Thyroid gland (tissue), 4 donors: ENCODE measurements at regions not wholly inside any gene's neighbourhood (a gene's known extent, or its start where the extent isn't known, plus 50 kb on each side); places are given as distances from the start of the nearest gene placed in this dataset.

Source experiments
- DNase-seq, 2 donors: peaks; one replicate each; pipeline ENCODE4 v3.0.0-alpha.2; 2019
- H3K27ac ChIP-seq, 3 donors: fragments of 200-600 bp; sonication (generic); 1 replicate in 2 of 3; 2 replicates in 1 of 3; pipeline ENCODE4 v1.5.1; 2016 to 2019; ENCODE audit warnings: mild to moderate bottlenecking in 1 of 3, moderate library complexity in 1 of 3
- H3K27me3 ChIP-seq: fragments of 200-600 bp; sonication (generic); one replicate; pipeline ENCODE4 v1.5.1; 2019
- H3K36me3 ChIP-seq, 2 donors: fragments of 200-600 bp; sonication (generic); one replicate each; pipeline ENCODE4 v1.5.1; 2016 to 2019
- H3K4me1 ChIP-seq, 2 donors: fragments of 200-600 bp; sonication (generic); one replicate each; pipeline ENCODE4 v1.5.1; 2017 to 2019
- H3K4me3 ChIP-seq, 3 donors: fragments of 200-600 bp; sonication (generic); replicated peaks in 1 of 3; 1 replicate in 2 of 3; 2 replicates in 1 of 3; pipeline ENCODE4 v1.5.1; 2016; ENCODE audit warnings: mild to moderate bottlenecking in 1 of 3
- H3K9me3 ChIP-seq: fragments of 200-600 bp; sonication (generic); one replicate; pipeline ENCODE4 v1.5.1; 2017
- POLR2A ChIP-seq, 2 donors: fragments of 450-650 bp; IDR thresholded peaks; one replicate each; pipeline ENCODE4 v1.6.1; 2017; ENCODE audit warnings: antibody characterized with exemption in 2 of 2, mild to moderate bottlenecking in 2 of 2, moderate library complexity in 1 of 2
- WGBS, 2 donors: methylation state at CpG; one replicate each; pipeline ENCODE4 v1.1.5; 2017; 5-methylcytosine and 5-hydroxymethylcytosine counted together
- intact Hi-C: fragments of 100-400 bp; cut with DNase I; formaldehyde crosslinking; loops from one replicate; pipeline ENCODE4 v1.15.1; 2023
- TF ChIP-seq, protein P1 (sequence below), 6 experiments: fragments of 200-600 bp in 3 of 6; fragments of 450-650 bp in 3 of 6; sonication (generic) in 3 of 6; IDR thresholded peaks; one replicate each; pipeline ENCODE4 v1.5.1; 2016 to 2019; ENCODE audit warnings: antibody characterized with exemption in 6 of 6, mild to moderate bottlenecking in 2 of 6, inconsistent platforms in 1 of 6, moderate library complexity in 1 of 6

DNA sequence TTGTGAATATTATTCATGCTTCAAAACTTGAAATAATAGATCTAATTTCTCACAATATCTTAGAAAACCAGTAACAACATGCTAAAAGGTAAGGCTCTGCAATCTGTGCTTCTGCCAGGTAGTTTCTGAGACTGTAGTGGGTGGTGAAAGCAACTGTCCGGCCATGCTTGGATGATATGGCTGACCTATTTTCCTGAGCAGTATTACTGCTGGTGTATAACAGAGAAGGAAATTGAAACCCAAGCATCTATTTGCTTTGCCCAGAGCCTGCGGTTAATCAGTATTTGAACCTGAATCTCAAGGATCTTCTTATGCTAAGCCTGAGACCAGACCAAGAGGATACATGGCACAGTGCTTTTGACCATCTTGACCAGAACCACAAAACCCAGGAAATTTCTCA is 563.8 kb downstream of the COL12A1 start:
- Histone ChIP-seq H3K27ac (no peak overlapping the region), H3K4me3 (no peak overlapping the region), H3K27me3 (no peaks in the 10 kb centered on the region), H3K9me3 (no peaks in the 10 kb centered on the region), H3K36me3 (no peaks in the 10 kb centered on the region), H3K4me1 (no peaks in the 10 kb centered on the region)
- intact Hi-C loops: no loop called here
- no peak for DNase-seq
- TF ChIP-seq POLR2A (IDR thresholded peaks at IDR 0.05): no peak
- TF ChIP-seq, protein P1, sequence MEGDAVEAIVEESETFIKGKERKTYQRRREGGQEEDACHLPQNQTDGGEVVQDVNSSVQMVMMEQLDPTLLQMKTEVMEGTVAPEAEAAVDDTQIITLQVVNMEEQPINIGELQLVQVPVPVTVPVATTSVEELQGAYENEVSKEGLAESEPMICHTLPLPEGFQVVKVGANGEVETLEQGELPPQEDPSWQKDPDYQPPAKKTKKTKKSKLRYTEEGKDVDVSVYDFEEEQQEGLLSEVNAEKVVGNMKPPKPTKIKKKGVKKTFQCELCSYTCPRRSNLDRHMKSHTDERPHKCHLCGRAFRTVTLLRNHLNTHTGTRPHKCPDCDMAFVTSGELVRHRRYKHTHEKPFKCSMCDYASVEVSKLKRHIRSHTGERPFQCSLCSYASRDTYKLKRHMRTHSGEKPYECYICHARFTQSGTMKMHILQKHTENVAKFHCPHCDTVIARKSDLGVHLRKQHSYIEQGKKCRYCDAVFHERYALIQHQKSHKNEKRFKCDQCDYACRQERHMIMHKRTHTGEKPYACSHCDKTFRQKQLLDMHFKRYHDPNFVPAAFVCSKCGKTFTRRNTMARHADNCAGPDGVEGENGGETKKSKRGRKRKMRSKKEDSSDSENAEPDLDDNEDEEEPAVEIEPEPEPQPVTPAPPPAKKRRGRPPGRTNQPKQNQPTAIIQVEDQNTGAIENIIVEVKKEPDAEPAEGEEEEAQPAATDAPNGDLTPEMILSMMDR (IDR thresholded peaks at IDR 0.05): no peak
- 83 to 93% methylated on average over 2 of the region's 2 CpGs for WGBS, 2 donors

DNA sequence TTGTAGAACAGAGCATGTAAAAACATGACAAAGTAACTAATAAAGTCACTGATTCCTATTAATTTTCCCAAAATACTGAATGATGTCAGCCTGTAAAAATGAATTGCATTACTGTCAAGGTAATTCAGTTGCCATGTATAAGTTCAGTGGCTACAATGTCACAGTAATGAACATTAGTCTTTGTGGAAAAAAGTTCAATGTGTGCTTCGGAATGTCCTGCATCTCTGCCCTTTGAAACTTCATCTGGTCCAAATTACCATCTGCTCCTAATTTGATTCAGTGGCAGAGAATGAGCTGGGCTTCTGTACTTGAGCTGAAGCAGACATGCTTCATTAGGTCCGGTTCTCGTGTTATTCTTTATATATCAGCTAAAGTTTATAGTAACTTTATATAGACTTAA is 567.4 kb downstream of the COL12A1 start:
- Histone ChIP-seq H3K4me3 (no peak overlapping the region), H3K4me1 (no peaks in the 10 kb centered on the region), H3K27me3 (no peaks in the 10 kb centered on the region), H3K9me3 (no peaks in the 10 kb centered on the region), H3K36me3 (no peaks in the 10 kb centered on the region), H3K27ac (no peak overlapping the region)
- TF ChIP-seq, protein P1 (IDR thresholded peaks at IDR 0.05): no peak
- TF ChIP-seq POLR2A (IDR thresholded peaks at IDR 0.05): no peak
- intact Hi-C loops: no loop called here
- WGBS, 2 donors: 68 to 72% methylated on average over 3 of the region's 3 CpGs
- no peak for DNase-seq

DNA sequence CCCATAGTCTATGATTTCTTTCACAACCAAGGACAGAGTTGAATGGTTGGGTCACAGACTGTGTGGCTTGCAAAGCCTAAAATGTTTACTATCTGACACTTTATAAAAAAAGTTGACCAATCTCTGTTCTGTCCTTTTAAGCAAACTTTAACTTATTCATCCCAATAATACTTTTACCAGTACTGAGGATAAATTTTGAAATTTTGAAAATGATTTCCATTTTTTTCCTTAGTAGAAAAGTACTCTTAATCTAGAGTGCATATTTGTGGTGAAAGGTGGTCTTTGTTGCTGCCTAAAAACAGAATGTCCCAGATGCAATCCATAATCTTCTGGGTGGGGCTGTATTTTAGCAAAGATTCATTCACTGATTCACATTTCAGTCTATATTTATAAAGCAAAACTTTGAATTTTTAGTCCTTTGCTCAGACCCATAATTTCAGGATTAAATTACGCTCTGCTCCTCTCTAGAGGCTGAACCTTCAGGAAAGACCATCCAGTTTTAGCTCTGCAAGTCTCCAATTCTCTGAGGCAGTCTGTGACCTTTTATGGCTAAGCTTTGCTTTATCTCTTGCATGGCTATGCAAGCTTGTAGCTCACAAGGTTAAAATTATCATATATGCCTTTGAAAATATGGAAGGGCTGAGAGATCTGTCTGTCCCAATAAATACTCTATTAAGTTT is 573.5 kb downstream of the COL12A1 start:
- 92 to 94% methylated on average over 1 of the region's 1 CpG for WGBS, 2 donors
- H3K36me3 ChIP-seq: no peaks in the 10 kb centered on the region
- no peak overlapping the region for H3K4me3 ChIP-seq
- no peak overlapping the region for H3K27ac ChIP-seq
- no peaks in the 10 kb centered on the region for H3K27me3 ChIP-seq
- no peak for DNase-seq
- H3K9me3 ChIP-seq: no peaks in the 10 kb centered on the region
- TF ChIP-seq, protein P1 (IDR thresholded peaks at IDR 0.05): no peak
- TF ChIP-seq POLR2A (IDR thresholded peaks at IDR 0.05): no peak
- intact Hi-C loops: no loop called here
- H3K4me1 ChIP-seq: no peaks in the 10 kb centered on the region

DNA sequence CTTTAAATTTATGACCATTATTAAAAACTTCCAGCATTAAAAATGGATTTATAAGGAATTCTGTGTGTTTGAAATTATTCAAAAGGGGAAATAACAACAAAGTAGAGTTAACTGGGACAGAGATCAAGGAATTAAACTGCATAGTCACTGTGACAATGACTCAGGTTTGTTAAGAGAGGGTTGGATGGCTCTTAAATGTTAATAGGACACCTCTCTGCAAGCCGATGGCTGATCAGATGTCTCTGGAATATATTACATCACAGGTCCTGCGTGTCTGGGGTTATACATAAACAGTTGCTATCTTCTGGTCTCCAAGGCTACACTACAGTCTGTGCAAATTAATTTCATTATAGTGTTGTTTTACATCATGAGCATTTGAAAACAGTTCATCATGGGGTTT is 574.3 kb downstream of the COL12A1 start:
- H3K27me3 ChIP-seq: no peaks in the 10 kb centered on the region
- TF ChIP-seq POLR2A (IDR thresholded peaks at IDR 0.05): no peak
- TF ChIP-seq, protein P1 (IDR thresholded peaks at IDR 0.05): no peak
- intact Hi-C loops: no loop called here
- no peaks in the 10 kb centered on the region for H3K36me3 ChIP-seq
- H3K27ac ChIP-seq: no peak overlapping the region
- H3K9me3 ChIP-seq: no peaks in the 10 kb centered on the region
- no peak overlapping the region for H3K4me3 ChIP-seq
- 57 to 73% methylated on average over 2 of the region's 2 CpGs for WGBS, 2 donors
- no peak for DNase-seq
- no peaks in the 10 kb centered on the region for H3K4me1 ChIP-seq

DNA sequence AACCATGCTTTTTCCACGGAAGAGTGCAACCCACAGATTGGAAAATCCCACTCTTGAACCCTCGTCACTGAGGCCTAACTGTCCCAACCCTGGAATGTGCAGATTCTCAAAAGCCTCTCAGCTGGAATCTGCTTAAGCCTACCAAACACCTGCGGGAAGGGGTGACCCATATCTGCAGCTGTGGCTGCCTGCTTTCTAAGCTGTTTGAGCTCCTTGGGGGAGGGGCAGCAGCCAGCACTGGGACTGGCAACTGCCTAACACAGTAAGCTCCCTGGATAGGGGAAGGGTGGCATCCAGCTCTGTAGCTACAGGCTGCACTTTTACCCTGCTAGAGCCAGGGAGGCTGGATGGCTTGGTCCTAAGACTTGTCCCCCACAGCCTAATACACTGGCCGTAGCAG is 579.6 kb downstream of the COL12A1 start:
- TF ChIP-seq, protein P1 (IDR thresholded peaks at IDR 0.05): no peak
- no peak for TF ChIP-seq POLR2A (IDR thresholded peaks at IDR 0.05)
- no peak overlapping the region for H3K27ac ChIP-seq
- no peaks in the 10 kb centered on the region for H3K36me3 ChIP-seq
- 51 to 58% methylated on average over 4 of the region's 4 CpGs for WGBS, 2 donors
- intact Hi-C loops: no loop called here
- H3K9me3 ChIP-seq: no peaks in the 10 kb centered on the region
- DNase-seq: no peak
- no peaks in the 10 kb centered on the region for H3K27me3 ChIP-seq
- H3K4me3 ChIP-seq: no peak overlapping the region
- H3K4me1 ChIP-seq: no peaks in the 10 kb centered on the region
